ACC112 (cell line): ENCODE measurements at regions not wholly inside any gene's neighbourhood (a gene's known extent, or its start where the extent isn't known, plus 50 kb on each side); places are given as distances from the start of the nearest gene placed in this dataset.

ENCODE experiments used
- H2AFZ ChIP-seq: fragments of 200-600 bp; sonication (generic); one replicate; pipeline ENCODE4 v1.6.0; 2017; ENCODE audit warnings: antibody characterized with exemption, low read length; ENCODE audit not compliant: unreplicated experiment
- H3K27ac ChIP-seq: fragments of 200-600 bp; sonication (generic); 2 replicates; pipeline ENCODE4 v1.5.1; 2014; ENCODE audit warnings: low read depth, mild to moderate bottlenecking, antibody characterized with exemption, low read length, moderate library complexity
- H3K27me3 ChIP-seq: fragments of 200-600 bp; sonication (generic); 2 replicates; pipeline ENCODE4 v1.6.1; 2014; ENCODE audit warnings: mild to moderate bottlenecking, antibody characterized with exemption, low read length, moderate library complexity, mixed read lengths; ENCODE audit not compliant: insufficient read depth
- H3K36me3 ChIP-seq: fragments of 200-600 bp; sonication (generic); 2 replicates; pipeline ENCODE4 v1.6.1; 2016; ENCODE audit warnings: mild to moderate bottlenecking, antibody characterized with exemption, low read length, moderate library complexity, mixed read lengths; ENCODE audit not compliant: insufficient read depth
- H3K4me1 ChIP-seq: fragments of 200-600 bp; sonication (generic); one replicate; pipeline ENCODE4 v1.6.1; 2016; ENCODE audit warnings: low read length, mixed read lengths; ENCODE audit not compliant: insufficient read depth, unreplicated experiment, control insufficient read depth
- H3K4me3 ChIP-seq: fragments of 200-600 bp; sonication (generic); 2 replicates; pipeline ENCODE4 v1.5.1; 2014; ENCODE audit warnings: mild to moderate bottlenecking, low read depth, low read length
- H3K79me2 ChIP-seq: fragments of 200-600 bp; sonication (generic); one replicate; pipeline ENCODE4 v1.6.0; 2016; ENCODE audit warnings: low read length; ENCODE audit not compliant: control insufficient read depth, unreplicated experiment, insufficient read depth

DNA sequence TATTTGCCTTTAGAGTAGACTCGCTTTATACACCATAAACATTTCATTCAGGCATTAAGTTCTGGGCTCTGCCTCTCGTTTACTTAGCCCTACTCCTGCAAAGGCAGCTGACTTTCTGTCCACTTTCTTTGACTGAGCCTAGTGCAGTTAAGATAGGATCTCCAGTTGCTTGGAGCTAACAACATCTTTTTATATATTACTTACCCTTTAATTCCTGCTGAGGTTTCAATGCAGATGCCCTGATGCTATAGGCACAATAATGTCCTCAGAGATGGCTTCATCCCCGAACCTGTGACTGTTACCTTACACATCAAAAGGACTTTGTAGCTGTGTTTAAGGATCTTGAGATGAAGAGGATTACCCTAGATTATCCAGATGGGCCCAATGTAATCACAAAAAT, 505.8 kb upstream of the TNP1 start:
- H3K79me2 ChIP-seq, result no peaks in the 10 kb centered on the region
- H3K27me3 ChIP-seq, result no peaks in the 10 kb centered on the region
- H3K4me1 ChIP-seq, result peaks cover 10% of the 10 kb centered on the region
- H3K36me3 ChIP-seq, result no peaks in the 10 kb centered on the region
- H3K27ac ChIP-seq, result no peak overlapping the region
- H3K4me3 ChIP-seq, result no peak overlapping the region
- H2AFZ ChIP-seq, result no peak overlapping the region

DNA sequence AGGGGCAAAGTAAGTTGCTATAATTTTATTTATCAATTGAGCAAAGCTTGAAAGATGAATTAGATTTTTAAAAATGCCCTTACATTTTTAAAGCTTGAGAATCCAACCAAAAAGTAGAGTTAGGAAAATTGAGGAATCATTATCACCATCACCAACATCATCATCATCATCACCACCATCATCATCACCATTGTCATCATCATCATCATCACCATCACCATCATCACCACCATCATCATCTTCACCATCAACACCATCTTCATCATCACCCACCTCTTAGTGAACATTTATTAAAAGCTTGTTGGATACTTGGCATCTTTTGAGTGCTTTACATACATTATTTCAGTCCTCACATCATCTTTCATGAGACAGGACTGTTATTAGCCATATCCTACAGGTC, 504.4 kb upstream of the TNP1 start:
- Histone ChIP-seq H3K36me3 (no peaks in the 10 kb centered on the region), H3K27ac (no peak overlapping the region), H3K79me2 (no peaks in the 10 kb centered on the region), H3K27me3 (no peaks in the 10 kb centered on the region), H3K4me3 (no peak overlapping the region), H2AFZ (no peak overlapping the region), H3K4me1 (peaks cover 18% of the 10 kb centered on the region)

DNA sequence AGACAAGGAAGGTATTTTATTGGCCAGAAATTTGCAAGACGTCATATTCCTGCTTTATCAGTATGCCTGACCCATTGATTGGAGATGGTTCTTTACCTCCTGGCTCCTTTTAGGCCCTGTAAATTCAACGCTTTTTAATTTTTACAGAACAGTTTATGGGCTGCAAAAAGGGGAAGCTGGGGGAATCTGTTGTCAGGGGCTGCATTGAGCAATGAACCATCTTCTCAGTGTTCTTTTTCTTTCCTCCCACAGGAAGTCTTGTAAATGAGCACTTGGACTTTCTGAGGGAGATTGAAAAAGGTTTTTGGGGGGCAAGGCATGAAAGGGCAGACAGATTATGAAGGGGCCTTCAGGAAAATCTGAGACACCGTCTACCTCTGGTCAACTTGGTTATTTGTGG, 503.6 kb upstream of the TNP1 start:
- Histone ChIP-seq H3K79me2 (no peaks in the 10 kb centered on the region), H3K27me3 (no peaks in the 10 kb centered on the region), H3K36me3 (no peaks in the 10 kb centered on the region), H3K4me3 (no peak overlapping the region), H2AFZ (no peak overlapping the region), H3K27ac (no peak overlapping the region), H3K4me1 (peaks cover 18% of the 10 kb centered on the region)

DNA sequence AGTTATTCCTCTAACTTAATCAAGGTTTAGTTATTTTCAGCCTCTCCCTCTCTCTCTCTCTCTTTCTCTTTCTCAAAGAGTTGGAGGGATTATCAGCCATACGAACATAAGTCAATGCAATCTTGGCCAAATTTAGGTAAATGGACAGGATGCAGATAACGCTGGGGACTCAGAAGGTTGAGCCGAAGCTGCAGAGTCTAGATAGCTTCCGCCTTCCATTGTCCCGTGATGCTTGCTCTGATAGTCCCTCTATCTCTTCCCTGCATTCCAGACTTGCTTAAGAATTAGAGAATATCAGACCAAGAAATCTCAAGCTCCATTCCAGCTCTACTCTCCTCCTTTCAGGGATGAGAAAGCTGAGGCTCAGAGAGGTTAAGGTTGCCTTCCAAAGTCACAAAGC, 502.8 kb upstream of the TNP1 start:
- no peaks in the 10 kb centered on the region for H3K36me3 ChIP-seq
- H3K4me3 ChIP-seq, result no peak overlapping the region
- H2AFZ ChIP-seq, result no peak overlapping the region
- no peaks in the 10 kb centered on the region for H3K27me3 ChIP-seq
- peaks cover 18% of the 10 kb centered on the region for H3K4me1 ChIP-seq
- H3K79me2 ChIP-seq, result no peaks in the 10 kb centered on the region
- no peak overlapping the region for H3K27ac ChIP-seq

DNA sequence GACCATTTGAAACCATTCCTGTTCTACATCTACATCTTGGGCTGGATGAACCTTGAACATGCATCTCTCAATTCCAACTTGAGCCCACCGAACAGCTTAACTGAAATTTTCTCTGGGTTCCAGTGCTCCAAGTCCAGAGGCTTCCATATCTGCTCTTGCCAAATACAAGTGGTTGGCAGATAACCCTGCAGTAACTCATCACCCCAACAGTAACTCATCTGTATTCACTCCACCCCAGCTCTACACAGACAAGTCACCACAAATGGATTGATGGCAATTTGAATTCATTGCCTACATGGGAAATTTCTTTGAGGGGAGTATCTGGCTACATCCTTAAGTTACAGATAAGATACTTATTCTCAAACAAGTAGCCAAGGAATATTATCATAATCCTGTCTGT, 502.4 kb upstream of the TNP1 start:
- Histone ChIP-seq H3K27ac (no peak overlapping the region), H3K79me2 (no peaks in the 10 kb centered on the region), H3K4me3 (no peak overlapping the region), H3K27me3 (no peaks in the 10 kb centered on the region), H2AFZ (no peak overlapping the region), H3K36me3 (no peaks in the 10 kb centered on the region), H3K4me1 (peaks cover 18% of the 10 kb centered on the region)

DNA sequence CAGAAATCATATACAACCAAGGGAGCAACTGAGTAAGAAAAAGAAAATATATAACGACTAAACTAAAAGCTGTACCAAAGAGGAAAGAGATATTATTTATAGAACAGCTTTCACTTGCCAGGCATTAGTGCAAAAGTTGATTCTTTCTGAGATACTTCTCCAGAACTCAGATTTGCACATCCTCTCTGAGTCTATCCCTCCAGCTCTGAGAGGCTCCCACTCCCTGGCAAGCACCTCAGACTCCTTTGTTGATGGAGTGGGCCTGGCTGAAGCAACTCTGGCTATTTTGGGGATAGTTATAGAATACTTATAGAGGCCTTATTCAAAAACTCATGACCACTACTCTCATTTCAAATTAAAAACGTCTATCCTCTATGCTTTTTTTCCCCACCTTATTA, 501.6 kb upstream of the TNP1 start:
- H3K4me3 ChIP-seq, result no peak overlapping the region
- H3K36me3 ChIP-seq, result no peaks in the 10 kb centered on the region
- peak overlapping the region; percentile 22; the same call in 1 of the 2 replicates for H3K27ac ChIP-seq
- H3K79me2 ChIP-seq, result no peaks in the 10 kb centered on the region
- no peaks in the 10 kb centered on the region for H3K27me3 ChIP-seq
- no peak overlapping the region for H2AFZ ChIP-seq
- peaks cover 18% of the 10 kb centered on the region for H3K4me1 ChIP-seq

DNA sequence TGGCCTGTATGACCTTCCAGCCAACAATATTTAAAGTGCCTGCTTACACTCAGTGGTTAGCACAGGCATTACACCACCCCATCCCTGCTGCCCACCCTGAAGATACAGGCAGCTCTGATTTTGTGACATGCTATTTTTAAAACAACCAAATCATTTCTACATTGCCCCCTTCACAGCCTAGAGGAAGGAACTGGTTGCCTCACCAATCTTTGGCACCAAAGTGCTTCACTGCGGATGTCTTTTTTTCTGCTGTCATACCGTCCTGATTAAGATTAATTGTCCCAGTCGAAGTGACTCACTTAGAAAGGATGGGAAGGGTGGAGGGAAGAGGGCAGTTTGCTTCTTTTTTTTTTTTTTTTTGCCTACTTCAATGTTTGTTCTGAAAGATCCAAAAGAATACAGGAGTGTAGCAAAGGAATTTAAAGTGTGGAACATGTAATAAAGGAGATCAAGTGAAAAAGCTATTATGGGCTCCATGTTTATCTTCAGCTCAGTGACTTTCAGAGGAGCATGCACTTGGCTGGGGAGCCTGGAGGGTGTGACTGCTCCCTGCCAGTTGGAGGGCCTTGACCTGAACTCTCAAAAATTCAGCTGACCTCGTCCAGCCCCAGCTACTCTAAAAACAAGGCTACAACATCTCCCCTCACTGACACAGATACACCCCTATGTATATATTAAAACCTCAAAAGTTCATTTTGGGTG, 501.1 kb upstream of the TNP1 start:
- Histone ChIP-seq H3K36me3 (no peaks in the 10 kb centered on the region), H3K27ac (peak overlapping the region; percentile 22; the same call in 1 of the 2 replicates)

DNA sequence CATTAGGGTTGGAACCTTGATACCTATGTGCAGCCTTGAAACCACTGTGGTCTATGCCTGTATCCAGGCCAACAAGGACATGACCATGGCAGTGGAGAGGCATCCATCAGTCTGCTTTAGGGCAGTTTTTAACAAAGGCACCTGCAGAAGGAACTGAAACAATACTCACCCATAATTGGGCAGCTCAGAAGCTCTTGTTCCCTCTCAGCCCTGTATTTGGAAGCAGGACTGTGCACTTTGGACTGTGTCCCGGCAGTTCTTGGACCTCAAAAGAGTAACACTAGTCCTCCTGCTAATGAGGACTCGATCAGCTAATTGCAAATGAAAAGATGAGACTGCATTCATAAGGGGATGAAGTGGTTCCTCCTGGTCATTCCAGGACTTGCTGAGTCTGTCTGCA, 500.2 kb upstream of the TNP1 start:
- H3K27ac ChIP-seq, result no peak overlapping the region
- H3K36me3 ChIP-seq, result no peaks in the 10 kb centered on the region
- H3K27me3 ChIP-seq, result no peaks in the 10 kb centered on the region
- no peak overlapping the region for H3K4me3 ChIP-seq
- H3K79me2 ChIP-seq, result no peaks in the 10 kb centered on the region
- H3K4me1 ChIP-seq, result peaks cover 18% of the 10 kb centered on the region
- no peak overlapping the region for H2AFZ ChIP-seq

More for the DNA sequence above, 501.1 kb upstream of the TNP1 start:
- H3K27me3 ChIP-seq, result no peaks in the 10 kb centered on the region
- H2AFZ ChIP-seq, result no peak overlapping the region
- no peak overlapping the region for H3K4me3 ChIP-seq
- no peaks in the 10 kb centered on the region for H3K79me2 ChIP-seq
- peaks cover 18% of the 10 kb centered on the region for H3K4me1 ChIP-seq

DNA sequence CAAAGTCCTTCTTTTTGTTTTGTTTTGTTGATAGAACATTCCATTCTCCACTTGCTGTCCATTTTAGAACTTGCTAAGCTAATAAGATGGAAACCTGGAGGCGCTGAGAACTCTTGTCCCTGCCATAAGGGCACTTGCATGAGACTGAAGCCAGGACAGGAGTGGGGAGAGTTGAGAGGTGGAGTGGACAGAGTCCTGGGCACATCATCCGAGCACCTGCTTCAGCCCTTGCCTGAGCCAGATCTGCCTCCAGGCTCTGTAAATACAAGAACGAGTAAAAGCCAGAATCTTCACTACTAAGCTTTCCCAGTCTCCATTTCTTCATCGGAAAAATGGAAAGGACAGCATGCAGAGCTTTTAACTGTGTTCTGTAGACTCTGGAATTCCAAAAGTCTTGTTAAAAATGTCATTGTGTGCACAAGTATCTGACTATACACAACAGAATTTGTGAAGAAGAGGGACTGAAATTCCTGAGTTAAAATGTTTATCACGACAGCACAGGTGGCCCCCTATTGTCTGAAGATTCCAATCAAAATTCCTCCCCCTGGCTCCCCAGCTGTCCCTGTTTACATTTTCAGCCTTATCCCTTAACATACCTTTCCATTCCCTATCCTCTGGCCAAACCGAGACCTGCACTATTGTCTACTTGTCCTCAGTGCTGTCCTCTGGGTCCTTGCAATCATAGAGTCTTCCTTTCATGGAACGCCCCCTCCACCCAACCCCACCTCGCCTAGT, 498.2 kb upstream of the TNP1 start:
- Histone ChIP-seq H3K27ac (no peak overlapping the region), H2AFZ (no peak overlapping the region)

DNA sequence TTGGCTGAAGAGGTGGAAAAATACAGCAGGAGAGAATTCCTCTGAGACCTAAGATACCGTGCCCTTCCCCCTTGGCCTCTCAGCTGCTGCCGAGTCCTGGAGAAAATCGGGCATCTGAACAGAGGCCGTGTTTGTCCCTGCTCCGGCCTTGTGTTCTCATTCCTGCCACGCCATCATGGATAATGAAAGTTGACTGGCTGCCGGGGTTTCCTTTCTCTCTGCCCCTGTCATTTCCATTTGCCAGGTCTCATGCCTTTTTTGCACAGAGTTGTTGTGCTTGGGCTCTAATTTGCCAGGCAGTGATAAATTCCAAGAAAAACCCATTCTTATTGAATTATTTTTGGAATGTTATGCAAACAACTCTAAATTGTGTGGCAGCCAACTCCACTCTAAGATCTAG, 496.9 kb upstream of the TNP1 start:
- Histone ChIP-seq H3K4me1 (peaks cover 17% of the 10 kb centered on the region), H3K79me2 (no peaks in the 10 kb centered on the region), H2AFZ (no peak overlapping the region), H3K36me3 (no peaks in the 10 kb centered on the region), H3K4me3 (no peak overlapping the region), H3K27me3 (no peaks in the 10 kb centered on the region), H3K27ac (no peak overlapping the region)

More for the DNA sequence above, 498.2 kb upstream of the TNP1 start:
- Histone ChIP-seq H3K27me3 (no peaks in the 10 kb centered on the region), H3K4me3 (no peak overlapping the region), H3K36me3 (no peaks in the 10 kb centered on the region), H3K4me1 (peaks cover 18% of the 10 kb centered on the region), H3K79me2 (no peaks in the 10 kb centered on the region)

DNA sequence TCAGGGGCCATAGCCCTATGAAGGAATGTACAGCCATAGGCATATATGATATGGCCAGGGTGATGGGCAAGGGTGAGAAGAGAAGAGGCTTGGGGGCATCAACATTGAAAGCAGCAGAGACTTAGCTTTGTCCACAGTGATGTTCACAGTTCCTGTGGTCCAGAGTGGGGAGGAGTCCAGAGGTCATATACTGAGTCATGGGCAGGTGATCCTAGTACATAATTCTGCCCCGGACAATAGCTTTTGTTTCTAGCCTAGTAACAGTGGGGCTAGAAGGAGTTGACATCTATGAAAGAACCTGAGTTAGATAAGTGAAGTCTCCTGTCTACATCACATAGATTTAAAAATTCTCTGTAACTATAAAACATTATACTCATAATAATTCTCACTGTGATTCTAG, 496.3 kb upstream of the TNP1 start:
- H3K79me2 ChIP-seq, result no peaks in the 10 kb centered on the region
- peaks cover 10% of the 10 kb centered on the region for H3K4me1 ChIP-seq
- H3K4me3 ChIP-seq, result no peak overlapping the region
- H3K36me3 ChIP-seq, result no peaks in the 10 kb centered on the region
- H2AFZ ChIP-seq, result no peak overlapping the region
- H3K27me3 ChIP-seq, result no peaks in the 10 kb centered on the region
- no peak overlapping the region for H3K27ac ChIP-seq
